K562 (cell line): ENCODE measurements at regions not wholly inside any gene's neighbourhood (a gene's known extent, or its start where the extent isn't known, plus 50 kb on each side); places are given as distances from the start of the nearest gene placed in this dataset.

Experiments used
- ATAC-seq: fragments of 200-7000 bp; cut with Tn5 transposase; 3 replicates; pipeline ENCODE4 v1.9.1; 2020; ENCODE audit warnings: moderate library complexity
- BruUV-seq: library from RNA; stranded (reverse); fragments of 400-500 nt; replicated peaks from 2 replicates; lab custom pipeline; 2021; lab: Mats Ljungman, UMichigan
- CTCF ChIA-PET: fragments of 300-600 bp; formaldehyde crosslinking; extraction: SDS; loops from one replicate; lab custom pipeline; 2021; ENCODE audit warnings: low intra/inter-chr PET ratio; lab: Yijun Ruan, JAX
- POLR2A ChIA-PET: fragments of 300-600, 350-650 bp; sonication (Branson Sonifier 250); formaldehyde crosslinking; extraction: SDS; loops from one replicate; lab custom pipeline; 2021; ENCODE audit warnings: antibody characterized with exemption, inconsistent platforms; lab: Yijun Ruan, JAX
- DNase-seq, 4 experiments: peaks; one replicate each; pipeline versions ENCODE4 v3.0.0 to v3.0.0-alpha.2; 2011 to 2018; ENCODE audit warnings: low spot score in 3 of 4, mixed read lengths in 3 of 4; ENCODE audit errors: extremely low read depth in 1 of 4
- FAIRE-seq: peaks from 2 replicates; lab custom pipeline; 2011; peaks lifted over from hg19 to GRCh38; lab: Jason Lieb, UNC
- H2AFZ ChIP-seq: 2 replicates; pipeline ENCODE4 v1.6.0; 2011; ENCODE audit warnings: low read depth, low read length, control low read depth, inconsistent platforms
- H3K27ac ChIP-seq: fragments of 200-600 bp; 3 replicates; pipeline ENCODE4 v1.8.0; 2011; ENCODE audit warnings: low read depth, mild to moderate bottlenecking, control low read depth, inconsistent platforms, low read length, moderate library complexity, mixed read lengths; ENCODE audit errors: extremely low read depth
- H3K27me3 ChIP-seq, 2 experiments: fragments of 300-600 bp in 1 of 2; 2 replicates in 1 of 2; 3 replicates in 1 of 2; pipeline versions ENCODE4 v1.6.0 to v1.8.0; 2011; ENCODE audit warnings: inconsistent platforms in 2 of 2, low read length in 2 of 2, mild to moderate bottlenecking in 1 of 2, mixed read lengths in 1 of 2, moderate library complexity in 1 of 2; ENCODE audit not compliant: control insufficient read depth in 2 of 2, insufficient read depth in 2 of 2
- H3K36me3 ChIP-seq: fragments of 300-600 bp; 3 replicates; pipeline ENCODE4 v1.8.0; 2011; ENCODE audit warnings: mild to moderate bottlenecking, low read length, inconsistent platforms; ENCODE audit not compliant: control insufficient read depth, insufficient read depth
- H3K4me1 ChIP-seq, 2 experiments: fragments of 200-600 bp in 1 of 2; replicated peaks in 1 of 2; 2 replicates in 1 of 2; 3 replicates in 1 of 2; pipeline versions ENCODE4 v1.5.1 to v1.8.0; 2011; ENCODE audit warnings: inconsistent platforms in 2 of 2, low read length in 2 of 2, mild to moderate bottlenecking in 1 of 2, mixed read lengths in 1 of 2, moderate library complexity in 1 of 2; ENCODE audit not compliant: control insufficient read depth in 2 of 2, insufficient read depth in 2 of 2
- H3K4me2 ChIP-seq: 2 replicates; pipeline ENCODE4 v1.6.1; 2011; ENCODE audit warnings: low read length, control low read depth, inconsistent platforms, mixed read lengths; ENCODE audit not compliant: insufficient read depth
- H3K4me3 ChIP-seq: fragments of 200-600 bp; sonication (generic), shearing (Covaris generic); 2 replicates; pipeline ENCODE4 v1.5.1; 2016; ENCODE audit warnings: control low read depth, inconsistent platforms
- H3K79me2 ChIP-seq: fragments of 200-600 bp; 3 replicates; pipeline ENCODE4 v1.8.0; 2011; ENCODE audit warnings: low read length, inconsistent platforms; ENCODE audit not compliant: control insufficient read depth, insufficient read depth
- H3K9ac ChIP-seq, 2 experiments: 2 replicates each; pipeline versions ENCODE4 v1.6.0 to v1.6.1; 2011; ENCODE audit warnings: low read depth in 2 of 2, low read length in 2 of 2, control low read depth in 1 of 2, inconsistent platforms in 1 of 2, mild to moderate bottlenecking in 1 of 2, mixed read lengths in 1 of 2; ENCODE audit not compliant: insufficient read depth in 1 of 2
- H3K9me1 ChIP-seq: one replicate; pipeline ENCODE4 v1.6.0; 2011; ENCODE audit warnings: inconsistent platforms, mild to moderate bottlenecking, low read length, moderate library complexity; ENCODE audit not compliant: control insufficient read depth, insufficient read depth
- H3K9me3 ChIP-seq: replicated peaks from 2 replicates; pipeline ENCODE4 v1.5.1; 2011; ENCODE audit warnings: low read depth, low read length, inconsistent platforms; ENCODE audit not compliant: control insufficient read depth, insufficient read depth
- H4K20me1 ChIP-seq: replicated peaks from 2 replicates; pipeline ENCODE4 v1.6.1; 2011; ENCODE audit warnings: low read length, inconsistent platforms, mixed read lengths; ENCODE audit not compliant: control insufficient read depth, insufficient read depth
- BDP1 ChIP-seq: IDR thresholded peaks from 3 replicates; pipeline ENCODE4 v1.6.1; 2011; ENCODE audit not compliant: insufficient read length, insufficient read depth
- FOSL1 ChIP-seq: fragments of 200-800 bp; sonication (Bioruptor generic); conservative IDR thresholded peaks from 2 replicates; pipeline ENCODE4 v1.6.1; 2016; ENCODE audit warnings: missing genetic modification characterization, missing compliant biosample characterization
- HMGXB4 ChIP-seq: sonication (generic); formaldehyde crosslinking; IDR thresholded peaks from 2 replicates; pipeline ENCODE4 v1.8.1; 2023; ENCODE audit warnings: mild to moderate bottlenecking, missing genetic modification reagents
- POLR2AphosphoS2 ChIP-seq: IDR thresholded peaks from 2 replicates; pipeline ENCODE4 v1.6.1; 2012; ENCODE audit warnings: low read length, improper control_type of control experiment
- SRSF3 ChIP-seq: fragments of 200-400 bp; formaldehyde crosslinking; IDR thresholded peaks from 2 replicates; pipeline ENCODE4 v1.6.1; 2016; ENCODE audit warnings: mild to moderate bottlenecking, low read length, moderate library complexity; ENCODE audit not compliant: insufficient read depth
- ZNF174 ChIP-seq: fragments of 250-450 bp; sonication (Bioruptor Pico); IDR thresholded peaks from 2 replicates; pipeline ENCODE4 v1.4.0; 2020; ENCODE audit warnings: mild to moderate bottlenecking
- ZNF316 ChIP-seq: fragments of 450-650 bp; IDR thresholded peaks from 2 replicates; pipeline ENCODE4 v1.6.1; 2016
- ZNF512 ChIP-seq: IDR thresholded peaks from 2 replicates; pipeline ENCODE4 v1.6.1; 2016; ENCODE audit warnings: missing genetic modification characterization, missing compliant biosample characterization
- ZNF764 ChIP-seq: fragments of 250-450 bp; sonication (Bioruptor Pico); IDR thresholded peaks from 2 replicates; pipeline ENCODE4 v1.4.0; 2020; ENCODE audit warnings: low read depth, mild to moderate bottlenecking, moderate library complexity
- WGBS: fragments of 100-300 bp; shearing (Covaris generic); methylation state at CpG from one replicate; pipeline ENCODE4 v1.1.6; 2016; ENCODE audit warnings: low coverage, mixed read lengths; ENCODE audit not compliant: insufficient coverage; ENCODE audit errors: missing lambda C conversion rate; 5-methylcytosine and 5-hydroxymethylcytosine counted together
- in situ Hi-C: fragments of 300-500 bp; cut with MboI; formaldehyde crosslinking; loops from 4 replicates; pipeline ENCODE4 v1.15.0; 2018; ENCODE audit warnings: inconsistent platforms, mixed read lengths
- intact Hi-C: fragments of 100-400 bp; cut with micrococcal nuclease; formaldehyde crosslinking; loops from 2 replicates; pipeline ENCODE4 v1.14.2; 2022

- no peak overlapping the region for H2AFZ ChIP-seq
- no peaks in the 10 kb centered on the region for H3K9me1 ChIP-seq
- no peak for DNase-seq
- intact Hi-C loops (no loop called here), in situ Hi-C loops (no loop called here)
- H3K79me2 ChIP-seq, result no peaks in the 10 kb centered on the region
- FAIRE-seq, result no peak
- no peak for ATAC-seq
- no peak overlapping the region for H3K4me2 ChIP-seq
- TF ChIP-seq ZNF174 (no peak), POLR2AphosphoS2 (no peak), ZNF316 (peak; percentile 45; the same call in 1 of the 2 replicates), HMGXB4 (CRISPR knock-in tag) (no peak)
- no TSS peak for BruUV-seq
- ChIA-PET CTCF (no interaction called here), POLR2A (no interaction called here)
- no peak overlapping the region for H3K4me3 ChIP-seq
- H3K9me3 ChIP-seq, result no peaks in the 10 kb centered on the region
- H3K36me3 ChIP-seq, result no peaks in the 10 kb centered on the region
- no peaks in the 10 kb centered on the region; a peak in 1 of 5 replicates for H3K27me3 ChIP-seq
- no peak overlapping the region for H3K9ac ChIP-seq
- H3K4me1 ChIP-seq, result no peaks in the 10 kb centered on the region
- no peak overlapping the region for H3K27ac ChIP-seq
- H4K20me1 ChIP-seq, result no peaks in the 10 kb centered on the region
Measured at GRCh38 chr4:178351185-178351584, 908.9 kb upstream of the AGA start.

GRCh38 chr4:178356725-178357124, 914.5 kb upstream of the AGA start:
- Histone ChIP-seq H4K20me1 (no peaks in the 10 kb centered on the region), H3K36me3 (no peaks in the 10 kb centered on the region), H3K9ac (no peak overlapping the region), H3K27me3 (no peaks in the 10 kb centered on the region), H3K9me3 (no peaks in the 10 kb centered on the region), H3K4me2 (no peak overlapping the region), H2AFZ (no peak overlapping the region), H3K79me2 (no peaks in the 10 kb centered on the region), H3K27ac (no peak overlapping the region), H3K4me1 (no peaks in the 10 kb centered on the region), H3K9me1 (no peaks in the 10 kb centered on the region)
- in situ Hi-C loops, result no loop called here
- WGBS, result 4% methylated on average over 2 of the region's 2 CpGs
- POLR2A ChIA-PET, result no interaction called here
- no peak for ATAC-seq
- TF ChIP-seq SRSF3, result no peak
- TF ChIP-seq FOSL1 (tag), result no peak
- TF ChIP-seq ZNF764 (CRISPR knock-in tag), result no peak
- TF ChIP-seq ZNF512, result no peak
- no peak for TF ChIP-seq BDP1
- TF ChIP-seq, all 486 proteins: peak for 0
- no peak overlapping the region for H3K4me3 ChIP-seq
- DNase-seq (no peak), FAIRE-seq (no peak)
- CTCF ChIA-PET, result no interaction called here
- BruUV-seq, result no TSS peak
- intact Hi-C loops, result no loop called here
